Upper lobe of left lung (tissue), 4 donors: ENCODE measurements at regions not wholly inside any gene's neighbourhood (a gene's known extent, or its start where the extent isn't known, plus 50 kb on each side); places are given as distances from the start of the nearest gene placed in this dataset.
"Not testable (repeated sequence)": the region's sequence is repeated elsewhere in the genome, so short reads cannot be mapped to it uniquely, and the experiment has no call there.

Experiments
- POLR2A ChIP-seq, 4 donors: fragments of 450-650 bp; IDR thresholded peaks; one replicate each; pipeline ENCODE4 v1.5.1; 2016 to 2017; ENCODE audit warnings: antibody characterized with exemption in 4 of 4, mild to moderate bottlenecking in 2 of 4
- POLR2AphosphoS5 ChIP-seq, 2 donors: sonication (generic); formaldehyde crosslinking; IDR thresholded peaks; one replicate each; pipeline ENCODE4 v1.5.1; 2017; ENCODE audit warnings: antibody characterized with exemption in 2 of 2
- TF ChIP-seq, protein P1 (sequence below), 6 experiments: fragments of 450-650 bp in 4 of 6; fragments of 200-600 bp in 2 of 6; sonication (generic) in 2 of 6; IDR thresholded peaks; one replicate each; pipeline ENCODE4 v1.5.1; 2016 to 2019; ENCODE audit warnings: antibody characterized with exemption in 6 of 6

GRCh38 chr21:13844574-13844973 lies 235.0 kb downstream of the POTED start:
- TF ChIP-seq, protein P1, sequence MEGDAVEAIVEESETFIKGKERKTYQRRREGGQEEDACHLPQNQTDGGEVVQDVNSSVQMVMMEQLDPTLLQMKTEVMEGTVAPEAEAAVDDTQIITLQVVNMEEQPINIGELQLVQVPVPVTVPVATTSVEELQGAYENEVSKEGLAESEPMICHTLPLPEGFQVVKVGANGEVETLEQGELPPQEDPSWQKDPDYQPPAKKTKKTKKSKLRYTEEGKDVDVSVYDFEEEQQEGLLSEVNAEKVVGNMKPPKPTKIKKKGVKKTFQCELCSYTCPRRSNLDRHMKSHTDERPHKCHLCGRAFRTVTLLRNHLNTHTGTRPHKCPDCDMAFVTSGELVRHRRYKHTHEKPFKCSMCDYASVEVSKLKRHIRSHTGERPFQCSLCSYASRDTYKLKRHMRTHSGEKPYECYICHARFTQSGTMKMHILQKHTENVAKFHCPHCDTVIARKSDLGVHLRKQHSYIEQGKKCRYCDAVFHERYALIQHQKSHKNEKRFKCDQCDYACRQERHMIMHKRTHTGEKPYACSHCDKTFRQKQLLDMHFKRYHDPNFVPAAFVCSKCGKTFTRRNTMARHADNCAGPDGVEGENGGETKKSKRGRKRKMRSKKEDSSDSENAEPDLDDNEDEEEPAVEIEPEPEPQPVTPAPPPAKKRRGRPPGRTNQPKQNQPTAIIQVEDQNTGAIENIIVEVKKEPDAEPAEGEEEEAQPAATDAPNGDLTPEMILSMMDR (IDR thresholded peaks at IDR 0.05), result not testable (repeated sequence)
- TF ChIP-seq POLR2A, POLR2AphosphoS5 (IDR thresholded peaks at IDR 0.05): not testable (repeated sequence)
